ENCODE measurements at regions not wholly inside any gene's neighbourhood (a gene's known extent, or its start where the extent isn't known, plus 50 kb on each side); places are given as distances from the start of the nearest gene placed in this dataset.
"Not testable (repeated sequence)": the region's sequence is repeated elsewhere in the genome, so short reads cannot be mapped to it uniquely, and the experiment has no call there.

- DNase-seq (ENCODE audit: low spot score) = no peak
Observed at GRCh38 chr2:59249441-59250306, 1008.5 kb upstream of the FANCL start.

- DNase-seq (ENCODE audit: low spot score) = no peak
Observed at GRCh38 chr2:59239146-59239545, 998.0 kb upstream of the FANCL start.

- DNase-seq (ENCODE audit: low spot score) = no peak
Observed at GRCh38 chr2:59237311-59237710, 996.2 kb upstream of the FANCL start.

- DNase-seq (ENCODE audit: low spot score) = no peak
Observed at GRCh38 chr2:59236723-59237122, 995.6 kb upstream of the FANCL start.

- DNase-seq (ENCODE audit: low spot score) = no peak
Observed at GRCh38 chr2:59233920-59234319, 992.8 kb upstream of the FANCL start.

- DNase-seq (ENCODE audit: low spot score) = no peak
Observed at GRCh38 chr2:59233448-59233847, 992.3 kb upstream of the FANCL start.

GRCh38 chr2:59232394-59233165, 991.5 kb upstream of the FANCL start:
- DNase-seq (ENCODE audit: low spot score) = no peak

GRCh38 chr2:59226362-59226761, 985.2 kb upstream of the FANCL start:
- DNase-seq (ENCODE audit: low spot score) = not testable (repeated sequence)

- no peak for DNase-seq (ENCODE audit: low spot score)
Observed at GRCh38 chr2:59223742-59224141, 982.6 kb upstream of the FANCL start.

GRCh38 chr2:59217360-59217759, 976.2 kb upstream of the FANCL start:
- no peak for DNase-seq (ENCODE audit: low spot score)

- no peak for DNase-seq (ENCODE audit: low spot score)
Observed at GRCh38 chr2:59206361-59206760, 965.2 kb upstream of the FANCL start.

GRCh38 chr2:59204040-59204439, 962.9 kb upstream of the FANCL start:
- DNase-seq (ENCODE audit: low spot score) = no peak

GRCh38 chr2:59196491-59196890, 955.4 kb upstream of the FANCL start:
- no peak for DNase-seq (ENCODE audit: low spot score)

- no peak for DNase-seq (ENCODE audit: low spot score)
Observed at GRCh38 chr2:59195851-59196250, 954.7 kb upstream of the FANCL start.

GRCh38 chr2:59191781-59192180, 950.7 kb upstream of the FANCL start:
- no peak for DNase-seq (ENCODE audit: low spot score)

GRCh38 chr2:59190518-59190917, 949.4 kb upstream of the FANCL start:
- DNase-seq (ENCODE audit: low spot score) = no peak

- DNase-seq (ENCODE audit: low spot score) = no peak
Observed at GRCh38 chr2:59184276-59185020, 943.3 kb upstream of the FANCL start.

- DNase-seq (ENCODE audit: low spot score) = no peak
Observed at GRCh38 chr2:59183070-59183469, 941.9 kb upstream of the FANCL start.

GRCh38 chr2:59182249-59182648, 941.1 kb upstream of the FANCL start:
- DNase-seq (ENCODE audit: low spot score) = peak; percentile 67

GRCh38 chr2:59181347-59181746, 940.2 kb upstream of the FANCL start:
- no peak for DNase-seq (ENCODE audit: low spot score)

- DNase-seq (ENCODE audit: low spot score) = no peak
Observed at GRCh38 chr2:59180621-59181020, 939.5 kb upstream of the FANCL start.

- no peak for DNase-seq (ENCODE audit: low spot score)
Observed at GRCh38 chr2:59180111-59180510, 939.0 kb upstream of the FANCL start.

GRCh38 chr2:59177748-59178147, 936.6 kb upstream of the FANCL start:
- DNase-seq (ENCODE audit: low spot score) = no peak

Data from iPS-NIHi11 (cell line).